GM23338 (cell line): ENCODE measurements at regions not wholly inside any gene's neighbourhood (a gene's known extent, or its start where the extent isn't known, plus 50 kb on each side); places are given as distances from the start of the nearest gene placed in this dataset.

Experiments used
- ATAC-seq: fragments of 200-7000 bp; cut with Tn5 transposase; 3 replicates; pipeline ENCODE4 v1.9.1; 2020
- DNase-seq: peaks from one replicate; pipeline ENCODE4 v3.0.0-alpha.2; 2015; ENCODE audit warnings: low spot score
- H2AFZ ChIP-seq: fragments of 200-600 bp; sonication (generic); 2 replicates; pipeline ENCODE4 v1.8.0; 2016; ENCODE audit warnings: antibody characterized with exemption, mild to moderate bottlenecking, moderate library complexity
- H3F3A ChIP-seq: fragments of 200-600 bp; sonication (generic); replicated peaks from 2 replicates; pipeline ENCODE4 v1.8.0; 2017; ENCODE audit warnings: antibody characterized with exemption, mixed run types, low read depth
- H3K27ac ChIP-seq: fragments of 200-600 bp; sonication (generic); 2 replicates; pipeline ENCODE4 v1.6.1; 2016; ENCODE audit warnings: low read depth
- H3K27me3 ChIP-seq: fragments of 200-600 bp; sonication (generic); 2 replicates; pipeline ENCODE4 v1.8.0; 2016; ENCODE audit warnings: mild to moderate bottlenecking, mixed run types, moderate library complexity; ENCODE audit not compliant: insufficient read depth
- H3K36me3 ChIP-seq: fragments of 200-600 bp; sonication (generic); 2 replicates; pipeline ENCODE4 v1.8.0; 2016; ENCODE audit warnings: mild to moderate bottlenecking; ENCODE audit not compliant: insufficient read depth
- H3K4me1 ChIP-seq: fragments of 200-600 bp; sonication (generic); 2 replicates; pipeline ENCODE4 v1.8.0; 2016; ENCODE audit warnings: mild to moderate bottlenecking, moderate library complexity; ENCODE audit not compliant: insufficient read depth
- H3K4me2 ChIP-seq: fragments of 200-600 bp; sonication (generic); 2 replicates; pipeline ENCODE4 v1.7.1; 2017; ENCODE audit warnings: mixed run types
- H3K4me3 ChIP-seq: fragments of 200-600 bp; sonication (generic); 2 replicates; pipeline ENCODE4 v1.6.1; 2016; ENCODE audit warnings: mixed run types
- H3K79me2 ChIP-seq: fragments of 200-600 bp; sonication (generic); replicated peaks from 2 replicates; pipeline ENCODE4 v1.8.0; 2017; ENCODE audit warnings: mild to moderate bottlenecking; ENCODE audit not compliant: insufficient read depth
- H3K9me2 ChIP-seq: fragments of 200-600 bp; sonication (generic); 2 replicates; pipeline ENCODE4 v1.8.0; 2017; ENCODE audit not compliant: insufficient read depth
- H4K20me1 ChIP-seq: fragments of 200-600 bp; sonication (generic); replicated peaks from 2 replicates; pipeline ENCODE4 v1.8.0; 2017; ENCODE audit warnings: mild to moderate bottlenecking; ENCODE audit not compliant: insufficient read depth
- H3K27ac Mint-ChIP-seq: 2 replicates; pipeline ENCODE4 v1.8.0; 2020; ENCODE audit warnings: inconsistent platforms, mild to moderate bottlenecking, moderate library complexity, mixed read lengths
- H3K27me3 Mint-ChIP-seq: 3 replicates; pipeline ENCODE4 v1.8.0; 2022; ENCODE audit warnings: low read depth, mild to moderate bottlenecking, moderate library complexity, mixed read lengths, inconsistent platforms; ENCODE audit not compliant: insufficient read depth, poor library complexity
- H3K36me3 Mint-ChIP-seq: 3 replicates; pipeline ENCODE4 v1.8.0; 2021; ENCODE audit warnings: low read depth, mild to moderate bottlenecking, inconsistent platforms, moderate library complexity, mixed read lengths
- H3K4me1 Mint-ChIP-seq: 3 replicates; pipeline ENCODE4 v1.8.0; 2020; ENCODE audit warnings: mild to moderate bottlenecking, inconsistent platforms, mixed read lengths
- H3K4me3 Mint-ChIP-seq: 3 replicates; pipeline ENCODE4 v1.8.0; 2021; ENCODE audit warnings: moderate library complexity, mild to moderate bottlenecking, inconsistent platforms, mixed read lengths
- H3K9me3 Mint-ChIP-seq: 3 replicates; pipeline ENCODE4 v1.8.0; 2020; ENCODE audit warnings: moderate library complexity, mild to moderate bottlenecking, inconsistent platforms, mixed read lengths
- EZH2phosphoT487 ChIP-seq: fragments of 200-600 bp; sonication (generic); IDR thresholded peaks from one replicate; pipeline ENCODE4 v1.8.1; 2018; ENCODE audit warnings: antibody characterized with exemption; ENCODE audit not compliant: unreplicated experiment
- JUNB ChIP-seq: IDR thresholded peaks from one replicate; pipeline ENCODE4 v1.6.1; 2016; ENCODE audit warnings: antibody characterized with exemption; ENCODE audit not compliant: unreplicated experiment
- NANOG ChIP-seq: IDR thresholded peaks from 2 replicates; pipeline ENCODE4 v1.6.1; 2016; ENCODE audit warnings: antibody characterized with exemption, borderline replicate concordance
- POLR2AphosphoS5 ChIP-seq: IDR thresholded peaks from 2 replicates; pipeline ENCODE4 v1.6.1; 2016; ENCODE audit warnings: antibody characterized with exemption, low read depth
- ZNF114 ChIP-seq: fragments of 250-450 bp; sonication (Bioruptor Pico); IDR thresholded peaks from 2 replicates; pipeline ENCODE4 v1.5.0; 2020; ENCODE audit warnings: mild to moderate bottlenecking, moderate library complexity
- ZNF331 ChIP-seq: fragments of 250-450 bp; sonication (Bioruptor Pico); IDR thresholded peaks from 2 replicates; pipeline ENCODE4 v1.5.0; 2020; ENCODE audit warnings: low read depth, mild to moderate bottlenecking, moderate library complexity
- TF ChIP-seq, protein P1 (sequence below): fragments of 250-450 bp; sonication (Bioruptor Pico); IDR thresholded peaks from 2 replicates; pipeline ENCODE4 v1.5.0; 2020; ENCODE audit warnings: mild to moderate bottlenecking, moderate library complexity
- TF ChIP-seq, protein P2 (sequence below): IDR thresholded peaks from 2 replicates; pipeline ENCODE4 v1.6.1; 2016; ENCODE audit warnings: antibody characterized with exemption

DNA sequence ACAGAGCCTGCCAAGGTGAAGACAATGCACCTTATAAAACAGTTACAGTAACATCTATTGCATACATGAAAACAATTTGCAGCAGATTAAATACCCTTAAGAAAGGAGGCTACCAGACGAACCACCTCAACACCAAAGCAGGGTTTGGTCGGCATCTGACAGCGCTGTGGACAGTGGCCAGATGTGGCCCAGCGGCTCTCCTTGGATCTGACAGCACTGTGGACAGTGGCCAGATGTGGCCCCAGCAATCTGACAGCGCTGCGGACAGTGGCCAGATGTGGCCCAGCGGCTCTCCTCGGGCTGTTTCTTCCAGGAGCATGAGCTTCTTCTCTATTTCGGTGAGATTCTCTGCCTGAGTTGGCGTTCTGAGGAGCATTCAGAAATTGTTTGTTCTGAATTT, 211.6 kb downstream of the ANKRD30B start (continued):
- TF ChIP-seq, protein P1, sequence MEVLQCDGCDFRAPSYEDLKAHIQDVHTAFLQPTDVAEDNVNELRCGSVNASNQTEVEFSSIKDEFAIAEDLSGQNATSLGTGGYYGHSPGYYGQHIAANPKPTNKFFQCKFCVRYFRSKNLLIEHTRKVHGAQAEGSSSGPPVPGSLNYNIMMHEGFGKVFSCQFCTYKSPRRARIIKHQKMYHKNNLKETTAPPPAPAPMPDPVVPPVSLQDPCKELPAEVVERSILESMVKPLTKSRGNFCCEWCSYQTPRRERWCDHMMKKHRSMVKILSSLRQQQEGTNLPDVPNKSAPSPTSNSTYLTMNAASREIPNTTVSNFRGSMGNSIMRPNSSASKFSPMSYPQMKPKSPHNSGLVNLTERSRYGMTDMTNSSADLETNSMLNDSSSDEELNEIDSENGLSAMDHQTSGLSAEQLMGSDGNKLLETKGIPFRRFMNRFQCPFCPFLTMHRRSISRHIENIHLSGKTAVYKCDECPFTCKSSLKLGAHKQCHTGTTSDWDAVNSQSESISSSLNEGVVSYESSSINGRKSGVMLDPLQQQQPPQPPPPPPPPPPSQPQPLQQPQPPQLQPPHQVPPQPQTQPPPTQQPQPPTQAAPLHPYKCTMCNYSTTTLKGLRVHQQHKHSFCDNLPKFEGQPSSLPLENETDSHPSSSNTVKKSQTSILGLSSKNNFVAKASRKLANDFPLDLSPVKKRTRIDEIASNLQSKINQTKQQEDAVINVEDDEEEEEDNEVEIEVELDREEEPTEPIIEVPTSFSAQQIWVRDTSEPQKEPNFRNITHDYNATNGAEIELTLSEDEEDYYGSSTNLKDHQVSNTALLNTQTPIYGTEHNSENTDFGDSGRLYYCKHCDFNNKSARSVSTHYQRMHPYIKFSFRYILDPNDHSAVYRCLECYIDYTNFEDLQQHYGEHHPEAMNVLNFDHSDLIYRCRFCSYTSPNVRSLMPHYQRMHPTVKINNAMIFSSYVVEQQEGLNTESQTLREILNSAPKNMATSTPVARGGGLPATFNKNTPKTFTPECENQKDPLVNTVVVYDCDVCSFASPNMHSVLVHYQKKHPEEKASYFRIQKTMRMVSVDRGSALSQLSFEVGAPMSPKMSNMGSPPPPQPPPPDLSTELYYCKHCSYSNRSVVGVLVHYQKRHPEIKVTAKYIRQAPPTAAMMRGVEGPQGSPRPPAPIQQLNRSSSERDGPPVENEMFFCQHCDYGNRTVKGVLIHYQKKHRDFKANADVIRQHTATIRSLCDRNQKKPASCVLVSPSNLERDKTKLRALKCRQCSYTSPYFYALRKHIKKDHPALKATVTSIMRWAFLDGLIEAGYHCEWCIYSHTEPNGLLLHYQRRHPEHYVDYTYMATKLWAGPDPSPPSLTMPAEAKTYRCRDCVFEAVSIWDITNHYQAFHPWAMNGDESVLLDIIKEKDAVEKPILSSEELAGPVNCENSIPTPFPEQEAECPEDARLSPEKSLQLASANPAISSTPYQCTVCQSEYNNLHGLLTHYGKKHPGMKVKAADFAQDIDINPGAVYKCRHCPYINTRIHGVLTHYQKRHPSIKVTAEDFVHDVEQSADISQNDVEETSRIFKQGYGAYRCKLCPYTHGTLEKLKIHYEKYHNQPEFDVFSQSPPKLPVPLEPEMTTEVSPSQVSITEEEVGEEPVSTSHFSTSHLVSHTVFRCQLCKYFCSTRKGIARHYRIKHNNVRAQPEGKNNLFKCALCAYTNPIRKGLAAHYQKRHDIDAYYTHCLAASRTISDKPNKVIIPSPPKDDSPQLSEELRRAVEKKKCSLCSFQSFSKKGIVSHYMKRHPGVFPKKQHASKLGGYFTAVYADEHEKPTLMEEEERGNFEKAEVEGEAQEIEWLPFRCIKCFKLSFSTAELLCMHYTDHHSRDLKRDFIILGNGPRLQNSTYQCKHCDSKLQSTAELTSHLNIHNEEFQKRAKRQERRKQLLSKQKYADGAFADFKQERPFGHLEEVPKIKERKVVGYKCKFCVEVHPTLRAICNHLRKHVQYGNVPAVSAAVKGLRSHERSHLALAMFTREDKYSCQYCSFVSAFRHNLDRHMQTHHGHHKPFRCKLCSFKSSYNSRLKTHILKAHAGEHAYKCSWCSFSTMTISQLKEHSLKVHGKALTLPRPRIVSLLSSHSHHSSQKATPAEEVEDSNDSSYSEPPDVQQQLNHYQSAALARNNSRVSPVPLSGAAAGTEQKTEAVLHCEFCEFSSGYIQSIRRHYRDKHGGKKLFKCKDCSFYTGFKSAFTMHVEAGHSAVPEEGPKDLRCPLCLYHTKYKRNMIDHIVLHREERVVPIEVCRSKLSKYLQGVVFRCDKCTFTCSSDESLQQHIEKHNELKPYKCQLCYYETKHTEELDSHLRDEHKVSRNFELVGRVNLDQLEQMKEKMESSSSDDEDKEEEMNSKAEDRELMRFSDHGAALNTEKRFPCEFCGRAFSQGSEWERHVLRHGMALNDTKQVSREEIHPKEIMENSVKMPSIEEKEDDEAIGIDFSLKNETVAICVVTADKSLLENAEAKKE (CRISPR knock-in tag) = no peak
- TF ChIP-seq ZNF114 (CRISPR knock-in tag) = no peak

DNA sequence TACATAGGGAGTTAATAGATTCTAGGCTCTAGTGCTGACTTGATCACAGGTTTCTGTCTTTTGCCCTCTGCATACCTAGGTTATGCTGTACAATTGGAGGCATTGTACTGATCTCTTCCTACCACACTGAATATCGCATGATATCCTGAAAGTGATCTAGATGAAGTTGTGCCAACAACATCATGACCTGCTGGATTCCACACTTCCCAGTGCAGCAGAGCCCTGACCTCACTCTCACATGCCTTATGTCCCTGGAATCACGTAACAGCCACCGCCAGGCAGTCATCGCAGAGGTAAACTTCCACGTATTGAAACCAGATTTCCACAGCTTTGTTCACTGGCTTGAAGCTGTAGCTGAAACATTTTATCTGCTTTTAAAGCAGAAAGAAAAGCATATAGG, 214.0 kb downstream of the ANKRD30B start:
- Mint-ChIP-seq H3K36me3 (peaks cover 6% of the 10 kb centered on the region; the same call in 2 of the 3 replicates), H3K27ac (no peak overlapping the region), H3K9me3 (peaks cover 34% of the 10 kb centered on the region), H3K4me3 (no peak overlapping the region), H3K4me1 (no peaks in the 10 kb centered on the region), H3K27me3 (no peaks in the 10 kb centered on the region)
- no peak overlapping the region for H3K4me3 ChIP-seq
- no peaks in the 10 kb centered on the region for H3K4me1 ChIP-seq
- H3K27ac ChIP-seq = no peak overlapping the region
- DNase-seq (no peak), ATAC-seq (no peak)
- H3K79me2 ChIP-seq = no peaks in the 10 kb centered on the region
- no peak overlapping the region for H2AFZ ChIP-seq
- H3K9me2 ChIP-seq = no peaks in the 10 kb centered on the region
- no peaks in the 10 kb centered on the region for H4K20me1 ChIP-seq
- no peaks in the 10 kb centered on the region for H3F3A ChIP-seq
- no peak overlapping the region for H3K4me2 ChIP-seq
- no peaks in the 10 kb centered on the region for H3K27me3 ChIP-seq
- H3K36me3 ChIP-seq = no peaks in the 10 kb centered on the region
- TF ChIP-seq NANOG = no peak
- TF ChIP-seq, protein P1 (CRISPR knock-in tag) = no peak
- TF ChIP-seq ZNF331 (CRISPR knock-in tag) = no peak
- no peak for TF ChIP-seq JUNB
- TF ChIP-seq ZNF114 (CRISPR knock-in tag) = no peak
- TF ChIP-seq, protein P2, sequence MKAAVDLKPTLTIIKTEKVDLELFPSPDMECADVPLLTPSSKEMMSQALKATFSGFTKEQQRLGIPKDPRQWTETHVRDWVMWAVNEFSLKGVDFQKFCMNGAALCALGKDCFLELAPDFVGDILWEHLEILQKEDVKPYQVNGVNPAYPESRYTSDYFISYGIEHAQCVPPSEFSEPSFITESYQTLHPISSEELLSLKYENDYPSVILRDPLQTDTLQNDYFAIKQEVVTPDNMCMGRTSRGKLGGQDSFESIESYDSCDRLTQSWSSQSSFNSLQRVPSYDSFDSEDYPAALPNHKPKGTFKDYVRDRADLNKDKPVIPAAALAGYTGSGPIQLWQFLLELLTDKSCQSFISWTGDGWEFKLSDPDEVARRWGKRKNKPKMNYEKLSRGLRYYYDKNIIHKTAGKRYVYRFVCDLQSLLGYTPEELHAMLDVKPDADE = no peak
- no peak for TF ChIP-seq POLR2AphosphoS5
- no peak for TF ChIP-seq EZH2phosphoT487
